HepG2 (cell line): ENCODE measurements at regions not wholly inside any gene's neighbourhood (a gene's known extent, or its start where the extent isn't known, plus 50 kb on each side); places are given as distances from the start of the nearest gene placed in this dataset.

Source experiments
- ATAC-seq: fragments of 200-7000 bp; cut with Tn5 transposase; 3 replicates; pipeline ENCODE4 v1.9.1; 2020; ENCODE audit warnings: mild to moderate bottlenecking, moderate library complexity
- BruUV-seq: library from RNA; stranded (reverse); fragments of 400-500 nt; replicated peaks from 2 replicates; lab custom pipeline; 2021; lab: Mats Ljungman, UMichigan
- CTCF ChIA-PET: fragments of 300-600 bp; formaldehyde crosslinking; extraction: SDS; loops from one replicate; lab custom pipeline; 2021; ENCODE audit warnings: low total read pairs, inconsistent platforms, low intra/inter-chr PET ratio; lab: Yijun Ruan, JAX
- POLR2A ChIA-PET: fragments of 350-600 bp; sonication (Branson Sonifier 250); formaldehyde crosslinking; loops from one replicate; lab custom pipeline; 2020; ENCODE audit warnings: antibody characterized with exemption, inconsistent platforms; lab: Yijun Ruan, JAX
- DNase-seq: peaks from one replicate; pipeline ENCODE4 v3.0.0-alpha.2; 2015; ENCODE audit warnings: low spot score
- FAIRE-seq: peaks from 3 replicates; lab custom pipeline; 2011; peaks lifted over from hg19 to GRCh38; lab: Jason Lieb, UNC
- H2AFZ ChIP-seq: one replicate; pipeline ENCODE4 v1.6.1; 2011; ENCODE audit warnings: low read length, inconsistent platforms
- H3K27ac ChIP-seq: fragments of 300-600 bp; 3 replicates; pipeline ENCODE4 v1.8.0; 2011; ENCODE audit warnings: mixed run types, mild to moderate bottlenecking, mixed read lengths, low read length, inconsistent platforms; ENCODE audit not compliant: insufficient read depth; ENCODE audit errors: extremely low read length
- H3K27me3 ChIP-seq, 2 experiments: fragments of 200-600 bp in 1 of 2; 2 replicates in 1 of 2; 3 replicates in 1 of 2; pipeline versions ENCODE4 v1.6.0 to v1.8.0; 2011; ENCODE audit warnings: low read length in 2 of 2, mild to moderate bottlenecking in 2 of 2, moderate library complexity in 2 of 2, inconsistent platforms in 1 of 2; ENCODE audit not compliant: insufficient read depth in 2 of 2, control insufficient read depth in 1 of 2
- H3K36me3 ChIP-seq, 2 experiments: fragments of 200-600 bp in 1 of 2; replicated peaks in 1 of 2; 2 replicates in 1 of 2; 3 replicates in 1 of 2; pipeline versions ENCODE4 v1.5.1 to v1.8.0; 2011; ENCODE audit warnings: low read length in 2 of 2, inconsistent platforms in 1 of 2; ENCODE audit not compliant: insufficient read depth in 2 of 2, control insufficient read depth in 1 of 2
- H3K4me1 ChIP-seq: 2 replicates; pipeline ENCODE4 v1.5.1; 2012; ENCODE audit warnings: low read length, inconsistent platforms; ENCODE audit not compliant: insufficient read depth
- H3K4me2 ChIP-seq: 2 replicates; pipeline ENCODE4 v1.6.0; 2011; ENCODE audit warnings: low read depth, low read length, inconsistent platforms
- H3K4me3 ChIP-seq, 3 experiments: fragments of 200-600 bp in 1 of 3; sonication (generic), shearing (Covaris generic) in 1 of 3; replicated peaks in 1 of 3; 2 replicates each; pipeline ENCODE4 v1.5.1; 2011 to 2016; ENCODE audit warnings: low read length in 3 of 3, inconsistent platforms in 2 of 3, low read depth in 2 of 3, mild to moderate bottlenecking in 2 of 3, control low read depth in 1 of 3, mixed read lengths in 1 of 3; ENCODE audit not compliant: insufficient read depth in 1 of 3
- H3K79me2 ChIP-seq: one replicate; pipeline ENCODE4 v1.6.1; 2011; ENCODE audit warnings: low read length, inconsistent platforms; ENCODE audit not compliant: insufficient read depth
- H3K9ac ChIP-seq: 2 replicates; pipeline ENCODE4 v1.6.0; 2011; ENCODE audit warnings: mild to moderate bottlenecking, low read depth, low read length, inconsistent platforms; ENCODE audit not compliant: insufficient read depth
- H3K9me3 ChIP-seq: 2 replicates; pipeline ENCODE4 v1.5.1; 2012; ENCODE audit warnings: mild to moderate bottlenecking, low read length
- H4K20me1 ChIP-seq: 2 replicates; pipeline ENCODE4 v1.6.0; 2011; ENCODE audit warnings: inconsistent platforms, mild to moderate bottlenecking, low read length, moderate library complexity; ENCODE audit not compliant: insufficient read depth
- ARNT2 ChIP-seq: sonication (generic); formaldehyde crosslinking; IDR thresholded peaks from 2 replicates; pipeline ENCODE4 v1.8.0; 2022; ENCODE audit warnings: mild to moderate bottlenecking, low read depth, missing genetic modification reagents, moderate library complexity
- CENPBD1 ChIP-seq: sonication (generic); formaldehyde crosslinking; IDR thresholded peaks from 2 replicates; pipeline ENCODE4 v1.8.0; 2022; ENCODE audit warnings: missing genetic modification reagents, low read depth, mild to moderate bottlenecking, borderline replicate concordance
- DBP ChIP-seq: sonication (generic); formaldehyde crosslinking; IDR thresholded peaks from 2 replicates; pipeline ENCODE4 v1.4.0; 2020; ENCODE audit warnings: missing genetic modification reagents; ENCODE audit errors: not compliant biosample characterization
- FOXP4 ChIP-seq: sonication (generic); formaldehyde crosslinking; IDR thresholded peaks from 2 replicates; pipeline ENCODE4 v1.4.0; 2020; ENCODE audit warnings: missing genetic modification reagents
- HMG20B ChIP-seq: conservative IDR thresholded peaks from 2 replicates; pipeline ENCODE4 v1.6.1; 2016; ENCODE audit warnings: missing genetic modification reagents, missing compliant biosample characterization
- SMYD3 ChIP-seq: sonication (generic); formaldehyde crosslinking; IDR thresholded peaks from 2 replicates; pipeline ENCODE4 v1.8.1; 2023; ENCODE audit warnings: mild to moderate bottlenecking, missing genetic modification reagents
- TFAP4 ChIP-seq: sonication (generic); IDR thresholded peaks from 2 replicates; pipeline ENCODE4 v1.6.1; 2016; ENCODE audit warnings: low read depth, borderline replicate concordance
- ZBTB39 ChIP-seq: sonication (generic); formaldehyde crosslinking; IDR thresholded peaks from 2 replicates; pipeline ENCODE4 v1.5.0; 2020; ENCODE audit warnings: missing genetic modification reagents
- ZNF337 ChIP-seq: sonication (generic); formaldehyde crosslinking; IDR thresholded peaks from 2 replicates; pipeline ENCODE4 v1.5.1; 2020; ENCODE audit warnings: missing genetic modification reagents, low read depth, mild to moderate bottlenecking, borderline replicate concordance
- ZNF468 ChIP-seq: sonication (generic); formaldehyde crosslinking; IDR thresholded peaks from 2 replicates; pipeline ENCODE4 v1.8.0; 2022; ENCODE audit warnings: mild to moderate bottlenecking, moderate library complexity, missing genetic modification reagents
- ZNF670 ChIP-seq: sonication (generic); formaldehyde crosslinking; IDR thresholded peaks from 2 replicates; pipeline ENCODE4 v1.8.0; 2022; ENCODE audit warnings: mild to moderate bottlenecking, missing genetic modification reagents, borderline replicate concordance
- ZNF710 ChIP-seq: sonication (generic); formaldehyde crosslinking; IDR thresholded peaks from 2 replicates; pipeline ENCODE4 v1.5.0; 2020; ENCODE audit warnings: mild to moderate bottlenecking, missing genetic modification reagents, borderline replicate concordance
- ZNF740 ChIP-seq: sonication (generic); formaldehyde crosslinking; IDR thresholded peaks from 2 replicates; pipeline ENCODE4 v1.4.0; 2020; ENCODE audit warnings: missing genetic modification reagents
- WGBS: methylation state at CpG from one replicate; pipeline ENCODE4 v1.1.6; 2017; ENCODE audit warnings: low lambda C conversion rate; 5-methylcytosine and 5-hydroxymethylcytosine counted together
- in situ Hi-C: cut with HindIII; loops from 2 replicates; pipeline ENCODE4 v1.10.0; 2017; ENCODE audit warnings: low pct_unique_long_range_greater_than_20kb; ENCODE audit not compliant: extremely low pct_ligation_motif_present
- intact Hi-C: fragments of 100-400 bp; cut with micrococcal nuclease; formaldehyde crosslinking; loops from one replicate; pipeline ENCODE4 v1.10.0; 2022; ENCODE audit not compliant: unreplicated experiment

GRCh38 chr6:113607821-113608545 is 249.2 kb upstream of the MARCKS start:
- in situ Hi-C loops (no loop called here), intact Hi-C loops (no loop called here)
- ChIA-PET CTCF (no interaction called here), POLR2A (no interaction called here)
- H3K27ac ChIP-seq = no peak overlapping the region
- BruUV-seq = no TSS peak
- H3K79me2 ChIP-seq = no peaks in the 10 kb centered on the region
- no peaks in the 10 kb centered on the region for H3K4me1 ChIP-seq
- H3K4me2 ChIP-seq = no peak overlapping the region
- FAIRE-seq (no peak), DNase-seq (no peak), ATAC-seq (no peak)
- peaks cover 2% of the 10 kb centered on the region; the same call in 1 of the 2 replicates for H3K9me3 ChIP-seq
- H3K9ac ChIP-seq = no peak overlapping the region
- H3K36me3 ChIP-seq = no peaks in the 10 kb centered on the region
- no peak overlapping the region for H2AFZ ChIP-seq
- WGBS = 8% methylated on average over 2 of the region's 2 CpGs
- no peaks in the 10 kb centered on the region for H3K27me3 ChIP-seq
- H3K4me3 ChIP-seq = no peak overlapping the region
- H4K20me1 ChIP-seq = no peaks in the 10 kb centered on the region
- TF ChIP-seq ZNF740 (no peak), SMYD3 (CRISPR knock-in tag) (no peak), FOXP4 (CRISPR knock-in tag) (no peak), ARNT2 (CRISPR knock-in tag) (no peak), ZNF670 (no peak), TFAP4 (no peak), ZBTB39 (CRISPR knock-in tag) (no peak), HMG20B (CRISPR knock-in tag) (no peak), DBP (CRISPR knock-in tag) (no peak), ZNF337 (CRISPR knock-in tag) (no peak), CENPBD1 (CRISPR knock-in tag) (no peak), ZNF710 (CRISPR knock-in tag) (no peak), ZNF468 (no peak)
